NB4 (cell line): ENCODE measurements at regions not wholly inside any gene's neighbourhood (a gene's known extent, or its start where the extent isn't known, plus 50 kb on each side); places are given as distances from the start of the nearest gene placed in this dataset.

Experiments used
- MYC ChIP-seq: IDR thresholded peaks from 2 replicates; pipeline ENCODE4 v1.6.1; 2011; ENCODE audit warnings: low read depth, low read length
- POLR2A ChIP-seq: IDR thresholded peaks from 2 replicates; pipeline ENCODE4 v1.6.1; 2011; ENCODE audit warnings: mild to moderate bottlenecking; ENCODE audit not compliant: insufficient read length; ENCODE audit errors: extremely low read depth
- TF ChIP-seq, protein P1 (sequence below): IDR thresholded peaks from one replicate; pipeline ENCODE4 v1.5.1; 2012; ENCODE audit warnings: low read depth, low read length
- TF ChIP-seq, protein P2 (sequence below): IDR thresholded peaks from 2 replicates; pipeline ENCODE4 v1.6.1; 2011; ENCODE audit warnings: low read depth, low read length

DNA sequence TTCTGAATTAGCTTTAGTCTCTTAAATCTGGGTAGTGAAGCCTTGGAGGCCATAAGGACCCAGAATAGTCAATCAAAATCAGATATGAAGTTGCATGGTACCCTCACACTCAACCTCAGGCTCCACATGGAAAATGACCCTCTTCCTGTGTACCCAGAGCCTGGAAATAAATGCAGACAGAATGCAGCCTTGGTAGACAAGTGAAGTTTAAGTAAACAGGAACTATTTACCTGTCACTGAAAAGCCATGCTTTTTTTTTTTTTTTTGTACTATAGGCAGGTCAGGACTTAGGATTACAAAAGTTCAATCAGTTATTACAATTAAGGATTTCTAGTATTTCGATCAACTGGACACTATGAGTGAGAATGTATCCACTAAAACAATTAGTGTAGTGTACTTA lies 2654.2 kb upstream of the PCDH20 start:
- TF ChIP-seq, protein P1, sequence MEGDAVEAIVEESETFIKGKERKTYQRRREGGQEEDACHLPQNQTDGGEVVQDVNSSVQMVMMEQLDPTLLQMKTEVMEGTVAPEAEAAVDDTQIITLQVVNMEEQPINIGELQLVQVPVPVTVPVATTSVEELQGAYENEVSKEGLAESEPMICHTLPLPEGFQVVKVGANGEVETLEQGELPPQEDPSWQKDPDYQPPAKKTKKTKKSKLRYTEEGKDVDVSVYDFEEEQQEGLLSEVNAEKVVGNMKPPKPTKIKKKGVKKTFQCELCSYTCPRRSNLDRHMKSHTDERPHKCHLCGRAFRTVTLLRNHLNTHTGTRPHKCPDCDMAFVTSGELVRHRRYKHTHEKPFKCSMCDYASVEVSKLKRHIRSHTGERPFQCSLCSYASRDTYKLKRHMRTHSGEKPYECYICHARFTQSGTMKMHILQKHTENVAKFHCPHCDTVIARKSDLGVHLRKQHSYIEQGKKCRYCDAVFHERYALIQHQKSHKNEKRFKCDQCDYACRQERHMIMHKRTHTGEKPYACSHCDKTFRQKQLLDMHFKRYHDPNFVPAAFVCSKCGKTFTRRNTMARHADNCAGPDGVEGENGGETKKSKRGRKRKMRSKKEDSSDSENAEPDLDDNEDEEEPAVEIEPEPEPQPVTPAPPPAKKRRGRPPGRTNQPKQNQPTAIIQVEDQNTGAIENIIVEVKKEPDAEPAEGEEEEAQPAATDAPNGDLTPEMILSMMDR: no peak
- no peak for TF ChIP-seq MYC
- TF ChIP-seq POLR2A: no peak
- TF ChIP-seq, protein P2, sequence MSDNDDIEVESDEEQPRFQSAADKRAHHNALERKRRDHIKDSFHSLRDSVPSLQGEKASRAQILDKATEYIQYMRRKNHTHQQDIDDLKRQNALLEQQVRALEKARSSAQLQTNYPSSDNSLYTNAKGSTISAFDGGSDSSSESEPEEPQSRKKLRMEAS: no peak
